SK-N-SH treated with all-trans-retinoic acid at 6 μM for 48 hours (cell line): ENCODE measurements at regions not wholly inside any gene's neighbourhood (a gene's known extent, or its start where the extent isn't known, plus 50 kb on each side); places are given as distances from the start of the nearest gene placed in this dataset.

ENCODE experiments used
- ARNTL ChIP-seq: fragments of 450-650 bp; formaldehyde crosslinking; IDR thresholded peaks from 2 replicates; pipeline ENCODE4 v1.5.0; 2020; ENCODE audit warnings: low read depth, mild to moderate bottlenecking, moderate library complexity, borderline replicate concordance
- CSDC2 ChIP-seq: fragments of 250-450 bp; sonication (Bioruptor Pico); IDR thresholded peaks from 2 replicates; pipeline ENCODE4 v1.5.0; 2020; ENCODE audit warnings: mild to moderate bottlenecking, moderate library complexity
- ESRRG ChIP-seq: fragments of 250-450 bp; sonication (Bioruptor Pico); IDR thresholded peaks from 2 replicates; pipeline ENCODE4 v1.6.1; 2021; ENCODE audit warnings: mild to moderate bottlenecking
- ISL1 ChIP-seq: fragments of 250-450 bp; sonication (Bioruptor Pico); IDR thresholded peaks from 2 replicates; pipeline ENCODE4 v2.1.2; 2022; ENCODE audit warnings: mild to moderate bottlenecking, moderate library complexity
- PPARA ChIP-seq: fragments of 250-450 bp; sonication (Bioruptor Pico); IDR thresholded peaks from 2 replicates; pipeline ENCODE4 v1.5.0; 2020; ENCODE audit warnings: mild to moderate bottlenecking, borderline replicate concordance
- RARB ChIP-seq: fragments of 250-450 bp; sonication (Bioruptor Pico); IDR thresholded peaks from 2 replicates; pipeline ENCODE4 v1.8.0; 2021; ENCODE audit warnings: mild to moderate bottlenecking, moderate library complexity
- TCF4 ChIP-seq: fragments of 250-450 bp; sonication (Bioruptor Pico); IDR thresholded peaks from 2 replicates; pipeline ENCODE4 v1.8.0; 2021; ENCODE audit warnings: mild to moderate bottlenecking, moderate library complexity, borderline replicate concordance
- ZC3H10 ChIP-seq: fragments of 250-450 bp; sonication (Bioruptor Pico); IDR thresholded peaks from 2 replicates; pipeline ENCODE4 v1.5.1; 2021; ENCODE audit warnings: mild to moderate bottlenecking, moderate library complexity
- ZFP30 ChIP-seq: fragments of 450-650 bp; formaldehyde crosslinking; IDR thresholded peaks from 2 replicates; pipeline ENCODE4 v1.5.0; 2022; ENCODE audit warnings: mild to moderate bottlenecking, moderate library complexity
- ZNF565 ChIP-seq: fragments of 450-650 bp; formaldehyde crosslinking; conservative IDR thresholded peaks from 2 replicates; pipeline ENCODE4 v1.5.0; 2020; ENCODE audit warnings: low read depth, mild to moderate bottlenecking, moderate library complexity
- TF ChIP-seq, protein P1 (sequence below): fragments of 250-450 bp; sonication (Bioruptor Pico); IDR thresholded peaks from 2 replicates; pipeline ENCODE4 v1.8.0; 2020; ENCODE audit warnings: mild to moderate bottlenecking, moderate library complexity, borderline replicate concordance
- TF ChIP-seq, protein P2 (sequence below): fragments of 250-450 bp; sonication (Bioruptor Pico); IDR thresholded peaks from 2 replicates; pipeline ENCODE4 v1.5.0; 2020; ENCODE audit warnings: mild to moderate bottlenecking, moderate library complexity

DNA sequence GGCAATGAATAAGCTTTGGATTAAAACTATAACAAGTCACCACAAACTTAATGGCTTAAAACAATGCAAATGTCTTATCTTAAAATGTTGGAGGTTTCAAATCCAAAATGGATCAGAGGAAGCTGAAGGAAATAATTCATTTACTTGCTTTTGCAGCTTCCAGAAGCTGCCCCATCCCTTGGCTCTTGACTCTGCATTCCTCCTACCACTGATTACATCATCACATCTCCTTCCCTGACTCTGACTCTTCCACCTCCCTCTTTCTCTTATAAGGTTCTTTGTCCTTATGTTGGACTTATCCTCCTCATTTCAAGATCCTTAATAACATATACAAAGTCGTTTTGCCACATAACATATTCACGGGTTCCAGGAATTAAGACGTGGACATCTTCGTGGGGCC is 982.8 kb upstream of the ROBO1 start:
- no peak for TF ChIP-seq ESRRG (CRISPR knock-in tag)
- TF ChIP-seq PPARA (CRISPR knock-in tag) = no peak
- TF ChIP-seq, protein P1, sequence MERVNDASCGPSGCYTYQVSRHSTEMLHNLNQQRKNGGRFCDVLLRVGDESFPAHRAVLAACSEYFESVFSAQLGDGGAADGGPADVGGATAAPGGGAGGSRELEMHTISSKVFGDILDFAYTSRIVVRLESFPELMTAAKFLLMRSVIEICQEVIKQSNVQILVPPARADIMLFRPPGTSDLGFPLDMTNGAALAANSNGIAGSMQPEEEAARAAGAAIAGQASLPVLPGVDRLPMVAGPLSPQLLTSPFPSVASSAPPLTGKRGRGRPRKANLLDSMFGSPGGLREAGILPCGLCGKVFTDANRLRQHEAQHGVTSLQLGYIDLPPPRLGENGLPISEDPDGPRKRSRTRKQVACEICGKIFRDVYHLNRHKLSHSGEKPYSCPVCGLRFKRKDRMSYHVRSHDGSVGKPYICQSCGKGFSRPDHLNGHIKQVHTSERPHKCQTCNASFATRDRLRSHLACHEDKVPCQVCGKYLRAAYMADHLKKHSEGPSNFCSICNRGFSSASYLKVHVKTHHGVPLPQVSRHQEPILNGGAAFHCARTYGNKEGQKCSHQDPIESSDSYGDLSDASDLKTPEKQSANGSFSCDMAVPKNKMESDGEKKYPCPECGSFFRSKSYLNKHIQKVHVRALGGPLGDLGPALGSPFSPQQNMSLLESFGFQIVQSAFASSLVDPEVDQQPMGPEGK (CRISPR knock-in tag) = no peak
- TF ChIP-seq CSDC2 (CRISPR knock-in tag) = no peak
- TF ChIP-seq RARB (CRISPR knock-in tag) = no peak
- TF ChIP-seq ZFP30 (CRISPR knock-in tag) = no peak
- TF ChIP-seq TCF4 (CRISPR knock-in tag) = no peak
- no peak for TF ChIP-seq ZC3H10 (CRISPR knock-in tag)
- TF ChIP-seq ARNTL (CRISPR knock-in tag) = no peak
- no peak for TF ChIP-seq ZNF565 (CRISPR knock-in tag)
- TF ChIP-seq, protein P2, sequence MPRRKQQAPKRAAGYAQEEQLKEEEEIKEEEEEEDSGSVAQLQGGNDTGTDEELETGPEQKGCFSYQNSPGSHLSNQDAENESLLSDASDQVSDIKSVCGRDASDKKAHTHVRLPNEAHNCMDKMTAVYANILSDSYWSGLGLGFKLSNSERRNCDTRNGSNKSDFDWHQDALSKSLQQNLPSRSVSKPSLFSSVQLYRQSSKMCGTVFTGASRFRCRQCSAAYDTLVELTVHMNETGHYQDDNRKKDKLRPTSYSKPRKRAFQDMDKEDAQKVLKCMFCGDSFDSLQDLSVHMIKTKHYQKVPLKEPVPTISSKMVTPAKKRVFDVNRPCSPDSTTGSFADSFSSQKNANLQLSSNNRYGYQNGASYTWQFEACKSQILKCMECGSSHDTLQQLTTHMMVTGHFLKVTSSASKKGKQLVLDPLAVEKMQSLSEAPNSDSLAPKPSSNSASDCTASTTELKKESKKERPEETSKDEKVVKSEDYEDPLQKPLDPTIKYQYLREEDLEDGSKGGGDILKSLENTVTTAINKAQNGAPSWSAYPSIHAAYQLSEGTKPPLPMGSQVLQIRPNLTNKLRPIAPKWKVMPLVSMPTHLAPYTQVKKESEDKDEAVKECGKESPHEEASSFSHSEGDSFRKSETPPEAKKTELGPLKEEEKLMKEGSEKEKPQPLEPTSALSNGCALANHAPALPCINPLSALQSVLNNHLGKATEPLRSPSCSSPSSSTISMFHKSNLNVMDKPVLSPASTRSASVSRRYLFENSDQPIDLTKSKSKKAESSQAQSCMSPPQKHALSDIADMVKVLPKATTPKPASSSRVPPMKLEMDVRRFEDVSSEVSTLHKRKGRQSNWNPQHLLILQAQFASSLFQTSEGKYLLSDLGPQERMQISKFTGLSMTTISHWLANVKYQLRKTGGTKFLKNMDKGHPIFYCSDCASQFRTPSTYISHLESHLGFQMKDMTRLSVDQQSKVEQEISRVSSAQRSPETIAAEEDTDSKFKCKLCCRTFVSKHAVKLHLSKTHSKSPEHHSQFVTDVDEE = no peak
- no peak for TF ChIP-seq ISL1 (CRISPR knock-in tag)
